A673 (cell line): ENCODE measurements at regions not wholly inside any gene's neighbourhood (a gene's known extent, or its start where the extent isn't known, plus 50 kb on each side); places are given as distances from the start of the nearest gene placed in this dataset.

Experiments used
- CTCF ChIP-seq: fragments of 300-800, 200-600 bp; sonication (generic); conservative IDR thresholded peaks from 2 replicates; pipeline ENCODE4 v1.5.1; 2017; ENCODE audit warnings: low read depth, mild to moderate bottlenecking, antibody characterized with exemption, low read length, moderate library complexity, mixed read lengths
- EZH2 ChIP-seq: fragments of 200-600 bp; sonication (generic); IDR thresholded peaks from 2 replicates; pipeline ENCODE4 v1.6.1; 2017; ENCODE audit warnings: borderline replicate concordance, low read depth, mild to moderate bottlenecking, mixed read lengths, antibody characterized with exemption, low read length; ENCODE audit not compliant: poor library complexity, severe bottlenecking

- TF ChIP-seq CTCF, result no peak
- TF ChIP-seq EZH2, result no peak
These were observed 148.0 kb upstream of the B3GAT1 start for GRCh38 chr11:134560066-134560465.
